IMR-90 (cell line): ENCODE measurements at regions not wholly inside any gene's neighbourhood (a gene's known extent, or its start where the extent isn't known, plus 50 kb on each side); places are given as distances from the start of the nearest gene placed in this dataset.

Source experiments
- ATAC-seq: fragments of 200-7000 bp; cut with Tn5 transposase; 2 replicates; pipeline ENCODE4 v1.9.1; 2020; ENCODE audit warnings: low read depth, mild to moderate bottlenecking, moderate library complexity
- BruUV-seq: library from RNA; stranded (reverse); fragments of 400-500 nt; replicated peaks from 2 replicates; lab custom pipeline; 2021; lab: Mats Ljungman, UMichigan
- CTCF ChIA-PET: fragments of 300-600 bp; formaldehyde crosslinking; extraction: SDS; loops from one replicate; lab custom pipeline; 2021; ENCODE audit warnings: antibody characterized with exemption; lab: Yijun Ruan, JAX
- POLR2A ChIA-PET: fragments of 300-600 bp; sonication (Branson Sonifier 250); formaldehyde crosslinking; loops from one replicate; lab custom pipeline; 2022; ENCODE audit warnings: antibody characterized with exemption; ENCODE audit not compliant: unreplicated experiment; lab: Charles Lee
- DNase-seq: peaks from one replicate; pipeline ENCODE4 v3.0.0; 2013
- H2AFZ ChIP-seq: replicated peaks from 2 replicates; pipeline ENCODE3; 2013; ENCODE audit warnings: low read length, mild to moderate bottlenecking; ENCODE audit not compliant: poor library complexity
- H2AK5ac ChIP-seq: 2 replicates; pipeline ENCODE4 v1.6.1; 2013; ENCODE audit warnings: low read depth, low read length, inconsistent platforms
- H2AK9ac ChIP-seq: replicated peaks from 2 replicates; pipeline ENCODE3; 2013; ENCODE audit warnings: mild to moderate bottlenecking, low read depth, low read length, moderate library complexity; ENCODE audit not compliant: poor library complexity
- H2BK120ac ChIP-seq: 2 replicates; pipeline ENCODE4 v1.6.1; 2013; ENCODE audit warnings: low read depth, low read length, inconsistent platforms
- H2BK15ac ChIP-seq: 3 replicates; pipeline ENCODE4 v1.6.1; 2013; ENCODE audit warnings: low read depth, low read length, inconsistent platforms
- H2BK20ac ChIP-seq: 2 replicates; pipeline ENCODE4 v1.6.1; 2013; ENCODE audit warnings: low read depth, mild to moderate bottlenecking, inconsistent platforms, low read length, moderate library complexity
- H2BK5ac ChIP-seq: 2 replicates; pipeline ENCODE4 v1.6.1; 2013; ENCODE audit warnings: mild to moderate bottlenecking, low read depth, low read length, inconsistent platforms; ENCODE audit not compliant: poor library complexity, severe bottlenecking
- H3K14ac ChIP-seq: replicated peaks from 2 replicates; pipeline ENCODE4 v1.6.1; 2013; ENCODE audit warnings: low read depth, low read length, inconsistent platforms
- H3K18ac ChIP-seq: 2 replicates; pipeline ENCODE4 v1.6.1; 2013; ENCODE audit warnings: low read depth, low read length, control low read depth
- H3K23ac ChIP-seq: 2 replicates; pipeline ENCODE4 v1.6.1; 2013; ENCODE audit warnings: low read depth, low read length, inconsistent platforms
- H3K27ac ChIP-seq: 2 replicates; pipeline ENCODE4 v1.5.1; 2013; ENCODE audit warnings: mild to moderate bottlenecking, control low read depth, low read length; ENCODE audit not compliant: insufficient read depth
- H3K27me3 ChIP-seq: 2 replicates; pipeline ENCODE4 v1.6.1; 2013; ENCODE audit warnings: low read length; ENCODE audit not compliant: control insufficient read depth, insufficient read depth
- H3K36me3 ChIP-seq: 2 replicates; pipeline ENCODE4 v1.6.1; 2013; ENCODE audit warnings: low read length, mixed read lengths; ENCODE audit not compliant: control insufficient read depth, insufficient read depth
- H3K4ac ChIP-seq: 2 replicates; pipeline ENCODE4 v1.6.1; 2013; ENCODE audit warnings: low read depth, low read length, inconsistent platforms
- H3K4me1 ChIP-seq: 2 replicates; pipeline ENCODE4 v1.6.1; 2013; ENCODE audit warnings: low read length, mixed read lengths; ENCODE audit not compliant: control insufficient read depth, insufficient read depth
- H3K4me2 ChIP-seq: 2 replicates; pipeline ENCODE4 v1.6.1; 2013; ENCODE audit warnings: low read depth, mild to moderate bottlenecking, control low read depth, low read length, moderate library complexity
- H3K4me3 ChIP-seq: 2 replicates; pipeline ENCODE4 v1.5.1; 2013; ENCODE audit warnings: low read depth, mild to moderate bottlenecking, control low read depth, low read length, moderate library complexity; ENCODE audit not compliant: insufficient read depth
- H3K56ac ChIP-seq: 2 replicates; pipeline ENCODE4 v1.6.1; 2013; ENCODE audit warnings: low read length, inconsistent platforms; ENCODE audit not compliant: insufficient read depth; ENCODE audit errors: extremely low read depth
- H3K79me1 ChIP-seq, 2 experiments: 2 replicates each; pipeline ENCODE4 v1.6.1; 2013; ENCODE audit warnings: low read length in 2 of 2, inconsistent platforms in 1 of 2, low read depth in 1 of 2
- H3K9ac ChIP-seq: 2 replicates; pipeline ENCODE4 v1.6.1; 2013; ENCODE audit warnings: low read depth, low read length, control low read depth
- H3K9me1 ChIP-seq: 2 replicates; pipeline ENCODE4 v1.6.1; 2013; ENCODE audit warnings: low read length, inconsistent platforms; ENCODE audit not compliant: insufficient read depth
- H3K9me3 ChIP-seq: 2 replicates; pipeline ENCODE4 v1.6.1; 2013; ENCODE audit warnings: low read length; ENCODE audit not compliant: control insufficient read depth, insufficient read depth
- H4K20me1 ChIP-seq: 2 replicates; pipeline ENCODE4 v1.6.1; 2013; ENCODE audit warnings: low read length, inconsistent platforms; ENCODE audit not compliant: insufficient read depth
- H4K5ac ChIP-seq: 2 replicates; pipeline ENCODE4 v1.6.1; 2013; ENCODE audit warnings: mild to moderate bottlenecking, low read depth, low read length, control low read depth
- H4K8ac ChIP-seq, 2 experiments: 2 replicates each; pipeline ENCODE4 v1.6.1; 2013; ENCODE audit warnings: low read depth in 2 of 2, low read length in 2 of 2, control low read depth in 1 of 2, inconsistent platforms in 1 of 2
- H4K91ac ChIP-seq: 2 replicates; pipeline ENCODE4 v1.6.1; 2013; ENCODE audit warnings: low read depth, low read length, inconsistent platforms; ENCODE audit not compliant: insufficient read depth
- RCOR1 ChIP-seq: IDR thresholded peaks from 2 replicates; pipeline ENCODE4 v1.6.1; 2012; ENCODE audit warnings: mild to moderate bottlenecking, low read length, improper control_type of control experiment; ENCODE audit not compliant: insufficient replicate concordance
- SMC3 ChIP-seq: fragments of 150-350 bp; IDR thresholded peaks from 2 replicates; pipeline ENCODE4 v1.6.1; 2016; ENCODE audit warnings: low read depth, mild to moderate bottlenecking, antibody characterized with exemption, low read length, moderate library complexity
- WGBS, 2 experiments: methylation state at CpG; one replicate each; pipeline versions ENCODE4 v1.1.5 to v1.1.7; 2013; ENCODE audit warnings: missing lambda C conversion rate in 2 of 2; ENCODE audit not compliant: insufficient read length in 1 of 2; ENCODE audit errors: extremely low coverage in 2 of 2; 5-methylcytosine and 5-hydroxymethylcytosine counted together
- dilution Hi-C: fragments of 300-500 bp; cut with HindIII; formaldehyde crosslinking; loops from one replicate; pipeline ENCODE4 v1.14.3; 2018; ENCODE audit warnings: low sequenced_read_pairs; ENCODE audit not compliant: unreplicated experiment
- in situ Hi-C: fragments of 300-500 bp; cut with MboI; formaldehyde crosslinking; loops from 3 replicates; pipeline ENCODE4 v1.14.3; 2019; ENCODE audit warnings: low sequenced_read_pairs, inconsistent platforms, mixed read lengths
- intact Hi-C: fragments of 100-400 bp; cut with micrococcal nuclease; formaldehyde crosslinking; loops from 2 replicates; pipeline ENCODE4 v1.10.0; 2022

DNA sequence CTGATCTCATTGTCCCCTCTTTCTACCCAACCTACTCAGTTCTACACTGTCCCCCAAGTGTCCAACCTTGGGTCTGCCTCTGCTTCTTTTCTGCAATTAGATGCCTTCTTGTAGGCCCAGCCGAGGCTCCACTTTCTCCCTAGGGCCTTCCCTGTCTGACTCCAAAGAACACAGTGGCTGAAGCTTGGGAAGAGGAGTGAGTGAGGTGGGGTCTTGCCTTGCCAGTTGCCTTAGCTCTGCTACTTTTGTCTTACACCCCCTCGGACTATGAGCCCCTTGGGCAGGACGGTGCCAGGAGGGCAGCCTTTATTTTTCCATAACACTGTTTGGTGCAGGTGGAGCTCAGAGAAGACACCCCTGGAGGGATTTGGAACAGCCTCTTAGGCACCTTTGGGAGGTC is 345.1 kb downstream of the CYP26B1 start:
- Histone ChIP-seq H2BK5ac (no peak overlapping the region), H2AK5ac (no peak overlapping the region), H3K9ac (no peak overlapping the region), H2AFZ (no peak overlapping the region), H3K4me1 (peaks cover 3% of the 10 kb centered on the region; the same call in 1 of the 2 replicates), H3K4me2 (no peak overlapping the region), H3K36me3 (no peaks in the 10 kb centered on the region), H3K27me3 (peaks cover 31% of the 10 kb centered on the region), H3K27ac (no peak overlapping the region), H3K9me1 (no peaks in the 10 kb centered on the region), H3K79me1 (no peaks in the 10 kb centered on the region), H4K8ac (no peak overlapping the region), H2BK120ac (no peak overlapping the region), H2AK9ac (no peak overlapping the region), H4K91ac (no peak overlapping the region), H3K4ac (no peak overlapping the region), H3K23ac (no peak overlapping the region), H3K18ac (no peak overlapping the region), H2BK15ac (no peak overlapping the region), H3K4me3 (no peak overlapping the region), H3K14ac (no peak overlapping the region), H4K5ac (no peak overlapping the region), H3K56ac (no peak overlapping the region), H3K9me3 (no peaks in the 10 kb centered on the region), H2BK20ac (no peak overlapping the region), H4K20me1 (no peaks in the 10 kb centered on the region)
- BruUV-seq = no TSS peak
- ChIA-PET CTCF (interaction anchor here (1.5 to 1.7 kb wide), 2 partner anchors 193 to 348 kb away, joined by 3 to 5 read pairs; no protein-coding TSS in a partner anchor), POLR2A (no interaction called here)
- TF ChIP-seq SMC3 (no peak), RCOR1 (no peak)
- no peak for DNase-seq
- WGBS, 2 experiments = no CpG with 5 or more reads among the region's 3 CpGs
- no peak for ATAC-seq
- in situ Hi-C loops = loop anchor here (10.0 kb wide), 1 partner anchor 352 kb away; no protein-coding TSS in a partner anchor
- intact Hi-C loops = loop anchor here (1.0 kb wide), 3 partner anchors 193 to 777 kb away; no protein-coding TSS in a partner anchor
- dilution Hi-C loops = no loop called here
